ENCODE measurements at regions not wholly inside any gene's neighbourhood (a gene's known extent, or its start where the extent isn't known, plus 50 kb on each side); places are given as distances from the start of the nearest gene placed in this dataset.

GRCh38 chr1:240031009-240031408 lies 60.7 kb upstream of the FMN2 start:
- TF ChIP-seq CTCF (IDR thresholded peaks at IDR 0.05) (no peak), POLR2A (IDR thresholded peaks at IDR 0.05) (no peak)

All from right lobe of liver (tissue), 4 donors.